ENCODE measurements at regions not wholly inside any gene's neighbourhood (a gene's known extent, or its start where the extent isn't known, plus 50 kb on each side); places are given as distances from the start of the nearest gene placed in this dataset.
A peak's percentile ranks its signal among the peaks of the same experiment; 100 is the strongest.
"Not testable (repeated sequence)": the region's sequence is repeated elsewhere in the genome, so short reads cannot be mapped to it uniquely, and the experiment has no call there.

GRCh38 chr2:129923265-129924091, 56.0 kb upstream of the RAB6C start:
- H3K27me3 ChIP-seq: no peaks in the 10 kb centered on the region
- DNase-seq (peak; percentile 37 to 79 (median 59)), FAIRE-seq (peak; percentile 53), ATAC-seq (peak; percentile 84 to 93 (median 93))
- peak in 3 of 4 donors; percentile 21 to 42 (median 39) for TF ChIP-seq CTCF (IDR thresholded peaks at IDR 0.05)
- H3K4me1 ChIP-seq: peaks cover 0 to 9% (median 0%) of the 10 kb centered on the region in 3 donors
- H3K27ac ChIP-seq: no peak overlapping the region
- peak overlapping the region in 2 of 4 donors; percentile 32 to 45 for H3K4me3 ChIP-seq
- intact Hi-C loops (cut with DNase I): no loop called here
- WGBS, 2 donors: 1 to 2% methylated on average over 30 of the region's 30 CpGs
- no peaks in the 10 kb centered on the region for H3K36me3 ChIP-seq
- H3K9me3 ChIP-seq: no peaks in the 10 kb centered on the region

- H3K36me3 ChIP-seq; H3K27ac ChIP-seq; ATAC-seq; H3K9me3 ChIP-seq; H3K27me3 ChIP-seq; H3K4me3 ChIP-seq; intact Hi-C loops (cut with DNase I); DNase-seq; H3K4me1 ChIP-seq; FAIRE-seq: not testable (repeated sequence)
- 53 to 62% methylated on average over 11 to 12 of the region's 12 CpGs for WGBS, 2 donors
Measured at GRCh38 chr2:129924115-129924514, 55.4 kb upstream of the RAB6C start.

- H3K4me1 ChIP-seq: peaks cover 0 to 9% (median 0%) of the 10 kb centered on the region in 3 donors
- no peaks in the 10 kb centered on the region for H3K27me3 ChIP-seq
- H3K36me3 ChIP-seq: no peaks in the 10 kb centered on the region
- H3K4me3 ChIP-seq: no peak overlapping the region
- H3K9me3 ChIP-seq: no peaks in the 10 kb centered on the region
- intact Hi-C loops (cut with DNase I): no loop called here
- no peak for DNase-seq
- 30 to 53% methylated on average over 3 of the region's 3 CpGs for WGBS, 2 donors
- no peak for FAIRE-seq
- TF ChIP-seq CTCF (IDR thresholded peaks at IDR 0.05): no peak
- ATAC-seq: no peak
- H3K27ac ChIP-seq: no peak overlapping the region
Measured at GRCh38 chr2:129925381-129925780, 54.1 kb upstream of the RAB6C start.

GRCh38 chr2:129927696-129928095, 51.8 kb upstream of the RAB6C start:
- ATAC-seq (no peak), FAIRE-seq (no peak), DNase-seq (no peak)
- H3K4me1 ChIP-seq: peaks cover 0 to 8% (median 0%) of the 10 kb centered on the region in 3 donors
- no peak overlapping the region for H3K27ac ChIP-seq
- no peak overlapping the region for H3K4me3 ChIP-seq
- no peaks in the 10 kb centered on the region for H3K36me3 ChIP-seq
- intact Hi-C loops (cut with DNase I): no loop called here
- no peaks in the 10 kb centered on the region for H3K9me3 ChIP-seq
- no peaks in the 10 kb centered on the region for H3K27me3 ChIP-seq
- no peak for TF ChIP-seq CTCF (IDR thresholded peaks at IDR 0.05)
- 60 to 93% methylated on average over 1 of the region's 1 CpG for WGBS, 2 donors

- no peaks in the 10 kb centered on the region for H3K4me1 ChIP-seq
- TF ChIP-seq CTCF (IDR thresholded peaks at IDR 0.05): no peak
- no peaks in the 10 kb centered on the region for H3K27me3 ChIP-seq
- no peak overlapping the region for H3K27ac ChIP-seq
- H3K36me3 ChIP-seq: no peaks in the 10 kb centered on the region
- no peak overlapping the region for H3K4me3 ChIP-seq
- intact Hi-C loops (cut with DNase I): no loop called here
- ATAC-seq (peak in 1 of 4 donors; percentile 15), FAIRE-seq (no peak), DNase-seq (no peak)
- WGBS, 2 donors: 69 to 80% methylated on average over 13 of the region's 13 CpGs
- H3K9me3 ChIP-seq: no peaks in the 10 kb centered on the region
Measured at GRCh38 chr2:129929321-129930290, 49.9 kb upstream of the RAB6C start.

Measured in pancreas (tissue), 10 donors.